SK-N-SH (cell line): ENCODE measurements at regions not wholly inside any gene's neighbourhood (a gene's known extent, or its start where the extent isn't known, plus 50 kb on each side); places are given as distances from the start of the nearest gene placed in this dataset.

Source experiments
- CTCF ChIA-PET: fragments of 300-600, 350-600 bp; formaldehyde crosslinking; extraction: SDS; loops from one replicate; lab custom pipeline; 2021; lab: Yijun Ruan, JAX
- POLR2A ChIA-PET: fragments of 350-600 bp; sonication (Branson Sonifier 250); formaldehyde crosslinking; extraction: SDS; loops from one replicate; lab custom pipeline; 2020; ENCODE audit warnings: antibody characterized with exemption, inconsistent platforms; lab: Yijun Ruan, JAX
- DNase-seq: peaks from one replicate; pipeline ENCODE4 v3.0.0; 2012
- H2AFZ ChIP-seq: fragments of 200-600 bp; sonication (generic); 2 replicates; pipeline ENCODE4 v1.8.1; 2016; ENCODE audit warnings: antibody characterized with exemption, mild to moderate bottlenecking, low read depth
- H3F3A ChIP-seq: fragments of 200-600 bp; sonication (generic); replicated peaks from 2 replicates; pipeline ENCODE3; 2016; ENCODE audit warnings: antibody characterized with exemption, mild to moderate bottlenecking; ENCODE audit not compliant: insufficient read depth
- H3K27ac ChIP-seq, 2 experiments: fragments of 200-500 bp in 1 of 2; fragments of 200-600 bp in 1 of 2; sonication (Bioruptor generic) in 1 of 2; sonication (generic), shearing (Covaris generic) in 1 of 2; 2 replicates each; pipeline versions ENCODE4 v1.5.1 to v1.6.1; 2014 to 2016; ENCODE audit warnings: low read depth in 2 of 2, inconsistent platforms in 1 of 2, low read length in 1 of 2, mild to moderate bottlenecking in 1 of 2, mixed read lengths in 1 of 2
- H3K27me3 ChIP-seq: fragments of 200-600 bp; sonication (generic), shearing (Covaris generic); 2 replicates; pipeline ENCODE4 v1.6.1; 2016; ENCODE audit warnings: mixed run types; ENCODE audit not compliant: insufficient read depth
- H3K36me3 ChIP-seq, 2 experiments: fragments of 200-500 bp in 1 of 2; fragments of 200-600 bp in 1 of 2; sonication (Bioruptor generic) in 1 of 2; sonication (generic) in 1 of 2; replicated peaks in 1 of 2; 2 replicates each; pipeline versions ENCODE3 to v1.5.1; 2014 to 2016; ENCODE audit warnings: low read length in 1 of 2, mild to moderate bottlenecking in 1 of 2; ENCODE audit not compliant: insufficient read depth in 2 of 2, control insufficient read depth in 1 of 2
- H3K4me1 ChIP-seq, 2 experiments: fragments of 200-500 bp in 1 of 2; fragments of 200-600 bp in 1 of 2; sonication (Bioruptor generic) in 1 of 2; sonication (generic), shearing (Covaris generic) in 1 of 2; 2 replicates each; pipeline versions ENCODE4 v1.5.1 to v1.6.1; 2014 to 2016; ENCODE audit warnings: low read depth in 1 of 2, low read length in 1 of 2, mixed run types in 1 of 2; ENCODE audit not compliant: insufficient read depth in 2 of 2, control insufficient read depth in 1 of 2
- H3K4me2 ChIP-seq: fragments of 200-600 bp; sonication (generic), shearing (Covaris generic); 2 replicates; pipeline ENCODE4 v1.6.1; 2017; ENCODE audit warnings: mixed run types
- H3K4me3 ChIP-seq, 2 experiments: fragments of 200-500 bp in 1 of 2; fragments of 200-600 bp in 1 of 2; sonication (Bioruptor generic) in 1 of 2; sonication (generic), shearing (Covaris generic) in 1 of 2; 2 replicates each; pipeline versions ENCODE4 v1.5.1 to v1.8.1; 2014 to 2016; ENCODE audit warnings: low read depth in 2 of 2, inconsistent platforms in 1 of 2, low read length in 1 of 2, mild to moderate bottlenecking in 1 of 2, mixed read lengths in 1 of 2, moderate library complexity in 1 of 2
- H3K79me2 ChIP-seq: fragments of 200-600 bp; sonication (generic); 2 replicates; pipeline ENCODE4 v1.8.1; 2017; ENCODE audit warnings: mild to moderate bottlenecking; ENCODE audit not compliant: insufficient read depth
- H3K9ac ChIP-seq: fragments of 200-600 bp; sonication (generic); 2 replicates; pipeline ENCODE4 v1.6.1; 2017; ENCODE audit warnings: mixed run types
- H3K9me2 ChIP-seq: fragments of 200-600 bp; sonication (generic); 2 replicates; pipeline ENCODE4 v1.6.1; 2017; ENCODE audit warnings: mixed run types
- H3K9me3 ChIP-seq: fragments of 200-600 bp; sonication (generic); 2 replicates; pipeline ENCODE4 v1.6.1; 2017; ENCODE audit warnings: mixed run types, mild to moderate bottlenecking, moderate library complexity
- H4K20me1 ChIP-seq: fragments of 200-600 bp; sonication (generic); 2 replicates; pipeline ENCODE4 v1.6.1; 2017; ENCODE audit warnings: mild to moderate bottlenecking, mixed run types; ENCODE audit not compliant: insufficient read depth
- MXI1 ChIP-seq: IDR thresholded peaks from 2 replicates; pipeline ENCODE4 v1.6.1; 2012; ENCODE audit warnings: mild to moderate bottlenecking, low read depth, low read length, improper control_type of control experiment
- NRF1 ChIP-seq: IDR thresholded peaks from 2 replicates; pipeline ENCODE4 v1.6.1; 2012; ENCODE audit warnings: low read depth, mild to moderate bottlenecking, low read length
- POLR2AphosphoS5 ChIP-seq: IDR thresholded peaks from 2 replicates; pipeline ENCODE4 v1.6.1; 2012; ENCODE audit warnings: low read depth, low read length
- RAD21 ChIP-seq: IDR thresholded peaks from 2 replicates; pipeline ENCODE4 v1.6.1; 2012; ENCODE audit warnings: mild to moderate bottlenecking, low read length
- TAF1 ChIP-seq: IDR thresholded peaks from 2 replicates; pipeline ENCODE4 v1.6.1; 2012; ENCODE audit warnings: low read depth, mild to moderate bottlenecking, low read length, moderate library complexity, borderline replicate concordance
- YY1 ChIP-seq: IDR thresholded peaks from 2 replicates; pipeline ENCODE4 v1.4.0; 2012; ENCODE audit warnings: low read depth, mild to moderate bottlenecking
- WGBS: methylation state at CpG from one replicate; pipeline ENCODE4 v1.1.6; 2017; ENCODE audit warnings: low lambda C conversion rate; 5-methylcytosine and 5-hydroxymethylcytosine counted together
- TF ChIP-seq, protein P1 (sequence below): fragments of 150-350 bp; IDR thresholded peaks from 2 replicates; pipeline ENCODE4 v1.6.1; 2017; ENCODE audit warnings: antibody characterized with exemption, low read length, low read depth, borderline replicate concordance
- TF ChIP-seq, protein P2 (sequence below): IDR thresholded peaks from 2 replicates; pipeline ENCODE4; 2012
- TF ChIP-seq, protein P3 (sequence below): fragments of 200-600 bp; sonication (generic); IDR thresholded peaks from 2 replicates; pipeline ENCODE4 v1.6.1; 2017; ENCODE audit warnings: antibody characterized with exemption, mild to moderate bottlenecking, moderate library complexity
- TF ChIP-seq, protein P4 (sequence below): IDR thresholded peaks from 2 replicates; pipeline ENCODE4 v1.4.0; 2012; ENCODE audit warnings: low read depth

DNA sequence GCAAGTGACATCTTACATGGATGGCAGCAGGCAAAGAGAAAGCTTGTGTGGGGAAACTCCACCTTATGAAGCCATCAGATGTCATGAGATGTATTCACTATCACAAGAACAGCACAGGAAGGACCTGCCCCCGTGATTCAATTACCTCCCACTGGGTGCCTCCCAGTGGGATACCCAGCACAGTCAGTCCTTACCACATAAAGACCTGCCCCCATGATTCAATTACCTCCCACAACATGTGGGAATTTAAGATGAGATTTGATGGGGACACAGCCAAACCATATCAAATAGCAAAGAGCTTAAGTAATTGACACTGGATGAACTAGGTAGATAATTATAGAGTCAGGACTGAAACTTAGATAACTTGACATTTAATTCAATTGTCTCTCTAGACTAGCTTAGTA, 85.6 kb downstream of the SLIT2 start (continued):
- TF ChIP-seq, protein P1, sequence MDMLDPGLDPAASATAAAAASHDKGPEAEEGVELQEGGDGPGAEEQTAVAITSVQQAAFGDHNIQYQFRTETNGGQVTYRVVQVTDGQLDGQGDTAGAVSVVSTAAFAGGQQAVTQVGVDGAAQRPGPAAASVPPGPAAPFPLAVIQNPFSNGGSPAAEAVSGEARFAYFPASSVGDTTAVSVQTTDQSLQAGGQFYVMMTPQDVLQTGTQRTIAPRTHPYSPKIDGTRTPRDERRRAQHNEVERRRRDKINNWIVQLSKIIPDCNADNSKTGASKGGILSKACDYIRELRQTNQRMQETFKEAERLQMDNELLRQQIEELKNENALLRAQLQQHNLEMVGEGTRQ = no peak
- TF ChIP-seq, all 33 proteins: peak for 0

DNA sequence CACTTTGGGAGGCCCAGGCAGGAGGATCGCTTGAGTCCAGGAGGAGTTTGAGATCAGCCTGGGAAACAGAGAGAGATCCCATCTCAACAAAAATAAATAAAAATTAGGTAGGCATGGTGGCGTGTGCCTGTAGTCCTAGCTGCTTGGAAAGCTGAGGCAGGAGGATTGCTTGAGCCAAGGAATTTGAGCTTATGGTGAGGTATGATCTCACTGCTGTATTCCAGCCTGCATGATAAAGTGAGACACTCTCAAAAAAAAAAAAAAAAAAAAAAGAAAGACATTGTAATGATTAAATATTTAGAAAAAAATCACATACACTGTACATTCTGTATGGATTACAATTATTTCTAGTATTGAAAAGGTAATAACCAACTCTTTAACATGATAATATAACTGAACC, 87.1 kb downstream of the SLIT2 start:
- Histone ChIP-seq H3K9me2 (no peaks in the 10 kb centered on the region), H3K4me2 (no peak overlapping the region), H2AFZ (no peak overlapping the region; the same call in 1 of the 2 replicates), H3K36me3 (peaks cover 0 to 8% of the 10 kb centered on the region in 2 experiments), H3K79me2 (peaks cover 57% of the 10 kb centered on the region), H3K9ac (no peak overlapping the region), H3K27me3 (no peaks in the 10 kb centered on the region), H4K20me1 (peaks cover 30% of the 10 kb centered on the region; the same call in 1 of the 2 replicates), H3K9me3 (no peaks in the 10 kb centered on the region), H3K4me1 (no peaks in the 10 kb centered on the region; a peak in 2 of 4 replicates), H3F3A (peaks cover 6% of the 10 kb centered on the region), H3K4me3 (no peak overlapping the region), H3K27ac (no peak overlapping the region)
- no peak for DNase-seq
- ChIA-PET CTCF (interaction anchor here (0.6 kb wide), 1 partner anchor 91 kb away, joined by 3 read pairs; no protein-coding TSS in a partner anchor), POLR2A (no interaction called here)
- TF ChIP-seq TAF1 = no peak
- TF ChIP-seq, protein P2, sequence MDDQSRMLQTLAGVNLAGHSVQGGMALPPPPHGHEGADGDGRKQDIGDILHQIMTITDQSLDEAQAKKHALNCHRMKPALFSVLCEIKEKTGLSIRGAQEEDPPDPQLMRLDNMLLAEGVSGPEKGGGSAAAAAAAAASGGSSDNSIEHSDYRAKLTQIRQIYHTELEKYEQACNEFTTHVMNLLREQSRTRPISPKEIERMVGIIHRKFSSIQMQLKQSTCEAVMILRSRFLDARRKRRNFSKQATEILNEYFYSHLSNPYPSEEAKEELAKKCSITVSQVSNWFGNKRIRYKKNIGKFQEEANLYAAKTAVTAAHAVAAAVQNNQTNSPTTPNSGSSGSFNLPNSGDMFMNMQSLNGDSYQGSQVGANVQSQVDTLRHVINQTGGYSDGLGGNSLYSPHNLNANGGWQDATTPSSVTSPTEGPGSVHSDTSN = no peak
- no peak for TF ChIP-seq NRF1
- no peak for TF ChIP-seq RAD21
- no peak for TF ChIP-seq YY1
- TF ChIP-seq, protein P1 = no peak
- TF ChIP-seq, protein P3, sequence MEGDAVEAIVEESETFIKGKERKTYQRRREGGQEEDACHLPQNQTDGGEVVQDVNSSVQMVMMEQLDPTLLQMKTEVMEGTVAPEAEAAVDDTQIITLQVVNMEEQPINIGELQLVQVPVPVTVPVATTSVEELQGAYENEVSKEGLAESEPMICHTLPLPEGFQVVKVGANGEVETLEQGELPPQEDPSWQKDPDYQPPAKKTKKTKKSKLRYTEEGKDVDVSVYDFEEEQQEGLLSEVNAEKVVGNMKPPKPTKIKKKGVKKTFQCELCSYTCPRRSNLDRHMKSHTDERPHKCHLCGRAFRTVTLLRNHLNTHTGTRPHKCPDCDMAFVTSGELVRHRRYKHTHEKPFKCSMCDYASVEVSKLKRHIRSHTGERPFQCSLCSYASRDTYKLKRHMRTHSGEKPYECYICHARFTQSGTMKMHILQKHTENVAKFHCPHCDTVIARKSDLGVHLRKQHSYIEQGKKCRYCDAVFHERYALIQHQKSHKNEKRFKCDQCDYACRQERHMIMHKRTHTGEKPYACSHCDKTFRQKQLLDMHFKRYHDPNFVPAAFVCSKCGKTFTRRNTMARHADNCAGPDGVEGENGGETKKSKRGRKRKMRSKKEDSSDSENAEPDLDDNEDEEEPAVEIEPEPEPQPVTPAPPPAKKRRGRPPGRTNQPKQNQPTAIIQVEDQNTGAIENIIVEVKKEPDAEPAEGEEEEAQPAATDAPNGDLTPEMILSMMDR = no peak
- TF ChIP-seq MXI1 = no peak
- TF ChIP-seq, protein P4, sequence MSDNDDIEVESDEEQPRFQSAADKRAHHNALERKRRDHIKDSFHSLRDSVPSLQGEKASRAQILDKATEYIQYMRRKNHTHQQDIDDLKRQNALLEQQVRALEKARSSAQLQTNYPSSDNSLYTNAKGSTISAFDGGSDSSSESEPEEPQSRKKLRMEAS = no peak
- no peak for TF ChIP-seq POLR2AphosphoS5
- 80% methylated on average over 2 of the region's 2 CpGs for WGBS
